ENCODE measurements at regions not wholly inside any gene's neighbourhood (a gene's known extent, or its start where the extent isn't known, plus 50 kb on each side); places are given as distances from the start of the nearest gene placed in this dataset.

DNA sequence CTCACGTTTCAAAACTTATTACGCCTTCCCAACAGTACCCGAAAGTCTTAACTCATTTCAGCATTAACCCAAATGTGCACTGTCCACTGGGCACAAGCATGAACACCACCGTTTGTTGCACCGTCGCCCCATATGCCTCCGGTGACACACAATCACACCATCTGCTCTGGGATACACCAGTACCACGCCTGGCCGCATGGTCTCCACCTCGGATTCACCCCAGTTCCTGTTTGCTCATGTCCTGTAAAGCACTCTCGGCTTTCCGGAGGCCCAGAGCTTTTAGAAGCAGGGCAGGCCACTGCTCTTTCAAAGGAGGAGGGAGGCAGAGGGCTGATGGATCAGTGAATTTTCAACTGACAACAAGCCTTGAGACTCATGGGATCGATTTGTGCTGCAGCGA lies 1570.0 kb upstream of the DEFB115 start:
- DNase-seq = no peak
- no peaks in the 10 kb centered on the region for H3K27me3 ChIP-seq
- H3K9me3 ChIP-seq = no peaks in the 10 kb centered on the region
- TF ChIP-seq, protein P1, sequence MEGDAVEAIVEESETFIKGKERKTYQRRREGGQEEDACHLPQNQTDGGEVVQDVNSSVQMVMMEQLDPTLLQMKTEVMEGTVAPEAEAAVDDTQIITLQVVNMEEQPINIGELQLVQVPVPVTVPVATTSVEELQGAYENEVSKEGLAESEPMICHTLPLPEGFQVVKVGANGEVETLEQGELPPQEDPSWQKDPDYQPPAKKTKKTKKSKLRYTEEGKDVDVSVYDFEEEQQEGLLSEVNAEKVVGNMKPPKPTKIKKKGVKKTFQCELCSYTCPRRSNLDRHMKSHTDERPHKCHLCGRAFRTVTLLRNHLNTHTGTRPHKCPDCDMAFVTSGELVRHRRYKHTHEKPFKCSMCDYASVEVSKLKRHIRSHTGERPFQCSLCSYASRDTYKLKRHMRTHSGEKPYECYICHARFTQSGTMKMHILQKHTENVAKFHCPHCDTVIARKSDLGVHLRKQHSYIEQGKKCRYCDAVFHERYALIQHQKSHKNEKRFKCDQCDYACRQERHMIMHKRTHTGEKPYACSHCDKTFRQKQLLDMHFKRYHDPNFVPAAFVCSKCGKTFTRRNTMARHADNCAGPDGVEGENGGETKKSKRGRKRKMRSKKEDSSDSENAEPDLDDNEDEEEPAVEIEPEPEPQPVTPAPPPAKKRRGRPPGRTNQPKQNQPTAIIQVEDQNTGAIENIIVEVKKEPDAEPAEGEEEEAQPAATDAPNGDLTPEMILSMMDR (IDR thresholded peaks at IDR 0.05; ENCODE audit: low read depth, low read length) = no peak
- no peak overlapping the region for H3K4me3 ChIP-seq (ENCODE audit: low read depth, low read length)
- H3K36me3 ChIP-seq = no peaks in the 10 kb centered on the region
- H3K4me1 ChIP-seq = no peaks in the 10 kb centered on the region

DNA sequence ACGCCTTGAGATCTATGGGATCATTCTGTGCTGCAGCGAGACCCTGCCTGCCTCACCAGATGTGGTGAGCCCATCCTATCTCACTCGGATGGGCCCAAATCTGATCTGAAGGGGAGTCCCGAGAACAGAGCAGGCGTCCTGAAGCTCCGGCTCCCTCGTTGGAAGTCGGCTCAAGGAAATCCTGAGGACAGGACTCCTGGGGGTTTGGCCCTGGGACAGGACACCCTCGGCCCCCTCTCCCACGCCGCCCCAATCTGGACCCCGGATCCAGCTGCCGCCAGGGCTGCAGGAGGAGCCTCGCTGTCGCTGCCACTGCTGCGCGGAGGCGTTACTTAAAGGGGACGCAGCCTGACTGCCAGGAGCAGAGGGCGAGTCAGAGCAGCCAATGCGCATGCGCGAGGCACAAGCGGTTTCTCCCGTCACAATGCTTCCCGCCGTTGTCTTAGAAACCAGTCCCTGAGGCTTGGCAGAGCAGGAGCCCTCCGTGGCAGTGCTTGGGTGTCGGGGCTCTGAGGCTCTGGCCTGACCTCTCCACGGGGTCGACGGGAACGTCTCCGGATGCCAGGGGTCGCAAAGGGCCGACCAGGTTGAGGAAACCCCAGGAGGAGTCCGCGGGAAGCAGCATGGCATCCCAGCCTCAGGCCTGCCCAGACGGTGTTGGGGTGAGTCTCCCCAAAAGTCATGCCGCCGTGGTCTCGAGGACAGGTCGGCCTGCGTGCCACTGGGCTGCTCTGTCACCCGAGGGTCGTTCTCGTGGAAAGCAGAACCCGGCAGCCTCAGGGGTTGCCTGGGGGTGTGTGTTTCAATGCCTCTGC lies 1567.8 kb upstream of the DEFB115 start:
- DNase-seq = peak; percentile 82
- Histone ChIP-seq H3K4me1 (no peaks in the 10 kb centered on the region), H3K4me3 (ENCODE audit: low read depth, low read length) (peak overlapping the region; percentile 53), H3K36me3 (no peaks in the 10 kb centered on the region), H3K9me3 (no peaks in the 10 kb centered on the region), H3K27me3 (no peaks in the 10 kb centered on the region)
- TF ChIP-seq, protein P1 (IDR thresholded peaks at IDR 0.05; ENCODE audit: low read depth, low read length) = no peak

DNA sequence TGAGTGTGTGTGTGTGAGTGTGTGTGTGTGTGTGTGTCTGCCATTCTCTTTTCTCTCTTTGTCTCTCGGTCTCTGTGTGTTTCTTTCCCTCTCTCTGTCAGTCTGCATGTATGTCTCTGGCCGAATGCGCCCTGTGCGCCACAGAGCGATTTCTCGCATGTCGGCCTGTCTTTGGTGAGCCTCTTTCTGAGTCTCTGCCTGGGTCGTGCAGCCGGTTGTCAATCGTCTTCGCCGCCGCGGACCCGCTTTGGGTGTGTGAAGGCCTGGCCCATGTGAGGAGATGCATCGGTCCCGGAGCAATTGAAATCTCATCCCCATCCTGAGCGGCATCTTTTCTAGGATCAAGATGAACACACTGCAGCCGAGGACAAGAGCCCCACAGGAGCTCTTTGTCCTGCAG lies 1567.2 kb upstream of the DEFB115 start:
- H3K4me3 ChIP-seq (ENCODE audit: low read depth, low read length) = no peak overlapping the region
- H3K4me1 ChIP-seq = no peaks in the 10 kb centered on the region
- H3K9me3 ChIP-seq = no peaks in the 10 kb centered on the region
- DNase-seq = no peak
- no peaks in the 10 kb centered on the region for H3K36me3 ChIP-seq
- TF ChIP-seq, protein P1 (IDR thresholded peaks at IDR 0.05; ENCODE audit: low read depth, low read length) = no peak
- H3K27me3 ChIP-seq = no peaks in the 10 kb centered on the region

DNA sequence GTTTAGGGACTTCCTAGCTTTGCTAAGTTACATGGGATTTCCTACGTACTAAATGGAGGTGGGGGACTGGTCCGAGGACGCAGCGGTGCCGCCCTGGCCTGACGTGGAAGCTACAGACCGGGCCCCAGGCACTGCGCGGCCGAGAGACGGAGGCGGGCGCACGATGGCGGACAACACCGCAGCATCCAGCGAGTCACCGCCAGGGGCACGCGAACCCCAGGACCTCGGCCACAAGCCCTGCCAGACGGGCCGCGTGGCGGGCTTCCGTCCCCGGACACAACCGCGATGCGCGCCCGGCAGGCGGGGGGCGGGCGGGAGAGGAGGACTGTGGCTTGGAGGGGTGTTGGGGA lies 1516.9 kb upstream of the DEFB115 start:
- no peak for DNase-seq
- Histone ChIP-seq H3K4me3 (ENCODE audit: low read depth, low read length) (no peak overlapping the region), H3K27me3 (no peaks in the 10 kb centered on the region), H3K9me3 (no peaks in the 10 kb centered on the region), H3K36me3 (no peaks in the 10 kb centered on the region), H3K4me1 (no peaks in the 10 kb centered on the region)
- TF ChIP-seq, protein P1 (IDR thresholded peaks at IDR 0.05; ENCODE audit: low read depth, low read length) = no peak

DNA sequence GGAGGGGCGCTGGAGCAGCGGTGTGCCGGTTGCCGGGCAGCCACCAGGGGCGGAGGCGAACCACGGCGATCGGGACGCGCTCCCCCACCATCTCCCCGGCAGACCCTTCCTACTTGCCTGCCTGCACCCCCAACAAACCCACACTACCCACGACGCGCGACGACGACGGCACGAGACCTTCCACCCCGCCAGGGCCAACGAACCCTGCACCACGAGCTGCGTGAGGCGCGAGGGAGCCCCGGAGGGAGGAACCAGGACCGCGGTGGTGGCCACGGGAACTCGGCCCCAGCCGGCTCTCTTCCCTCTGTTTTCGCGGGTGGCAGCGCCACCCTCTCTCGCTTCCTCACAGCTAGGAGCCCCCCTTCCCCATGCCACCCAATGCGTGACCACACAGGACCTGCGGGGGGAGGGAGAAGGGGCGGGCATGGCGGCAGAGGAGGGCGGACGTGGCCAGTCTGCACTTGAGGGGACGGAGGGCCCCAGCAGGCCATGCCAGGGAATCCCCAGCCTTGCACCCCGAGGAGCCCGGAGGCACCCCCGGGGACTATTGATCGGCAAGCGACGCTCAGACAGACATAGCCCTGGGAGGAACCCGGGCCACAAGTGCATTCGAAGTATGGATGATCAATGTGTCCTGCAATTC lies 1516.4 kb upstream of the DEFB115 start:
- Histone ChIP-seq H3K4me3 (ENCODE audit: low read depth, low read length) (no peak overlapping the region), H3K36me3 (no peaks in the 10 kb centered on the region), H3K4me1 (no peaks in the 10 kb centered on the region), H3K27me3 (no peaks in the 10 kb centered on the region), H3K9me3 (no peaks in the 10 kb centered on the region)
- TF ChIP-seq, protein P1 (IDR thresholded peaks at IDR 0.05; ENCODE audit: low read depth, low read length) = no peak
- no peak for DNase-seq

DNA sequence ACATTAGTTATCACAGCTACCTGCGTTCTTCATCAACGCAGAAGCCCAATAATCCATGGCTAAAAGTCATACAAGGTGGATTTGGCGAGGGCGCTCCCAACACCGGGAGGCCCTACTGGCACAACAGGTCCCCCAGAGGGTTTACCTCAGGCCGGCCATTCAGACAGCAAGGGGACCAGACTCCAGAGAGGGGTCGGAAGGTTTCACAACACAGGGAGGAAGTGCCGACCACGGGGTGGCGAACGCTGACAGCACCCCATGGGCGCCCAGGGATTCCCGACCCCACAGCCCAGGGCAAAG lies 1515.9 kb upstream of the DEFB115 start:
- TF ChIP-seq, protein P1 (IDR thresholded peaks at IDR 0.05; ENCODE audit: low read depth, low read length) = no peak
- no peak for DNase-seq
- Histone ChIP-seq H3K27me3 (no peaks in the 10 kb centered on the region), H3K9me3 (no peaks in the 10 kb centered on the region), H3K4me1 (no peaks in the 10 kb centered on the region), H3K4me3 (ENCODE audit: low read depth, low read length) (no peak overlapping the region), H3K36me3 (no peaks in the 10 kb centered on the region)

All from BE2C (cell line).